GM23338 (cell line): ENCODE measurements at regions not wholly inside any gene's neighbourhood (a gene's known extent, or its start where the extent isn't known, plus 50 kb on each side); places are given as distances from the start of the nearest gene placed in this dataset.
A peak's percentile ranks its signal among the peaks of the same experiment; 100 is the strongest.
"Not testable (repeated sequence)": the region's sequence is repeated elsewhere in the genome, so short reads cannot be mapped to it uniquely, and the experiment has no call there.

Experiments
- ATAC-seq: fragments of 200-7000 bp; cut with Tn5 transposase; 3 replicates; pipeline ENCODE4 v1.9.1; 2020
- DNase-seq: peaks from one replicate; pipeline ENCODE4 v3.0.0-alpha.2; 2015; ENCODE audit warnings: low spot score
- H2AFZ ChIP-seq: fragments of 200-600 bp; sonication (generic); 2 replicates; pipeline ENCODE4 v1.8.0; 2016; ENCODE audit warnings: antibody characterized with exemption, mild to moderate bottlenecking, moderate library complexity
- H3F3A ChIP-seq: fragments of 200-600 bp; sonication (generic); replicated peaks from 2 replicates; pipeline ENCODE4 v1.8.0; 2017; ENCODE audit warnings: antibody characterized with exemption, mixed run types, low read depth
- H3K27ac ChIP-seq: fragments of 200-600 bp; sonication (generic); 2 replicates; pipeline ENCODE4 v1.6.1; 2016; ENCODE audit warnings: low read depth
- H3K27me3 ChIP-seq: fragments of 200-600 bp; sonication (generic); 2 replicates; pipeline ENCODE4 v1.8.0; 2016; ENCODE audit warnings: mild to moderate bottlenecking, mixed run types, moderate library complexity; ENCODE audit not compliant: insufficient read depth
- H3K36me3 ChIP-seq: fragments of 200-600 bp; sonication (generic); 2 replicates; pipeline ENCODE4 v1.8.0; 2016; ENCODE audit warnings: mild to moderate bottlenecking; ENCODE audit not compliant: insufficient read depth
- H3K4me1 ChIP-seq: fragments of 200-600 bp; sonication (generic); 2 replicates; pipeline ENCODE4 v1.8.0; 2016; ENCODE audit warnings: mild to moderate bottlenecking, moderate library complexity; ENCODE audit not compliant: insufficient read depth
- H3K4me2 ChIP-seq: fragments of 200-600 bp; sonication (generic); 2 replicates; pipeline ENCODE4 v1.7.1; 2017; ENCODE audit warnings: mixed run types
- H3K4me3 ChIP-seq: fragments of 200-600 bp; sonication (generic); 2 replicates; pipeline ENCODE4 v1.6.1; 2016; ENCODE audit warnings: mixed run types
- H3K79me2 ChIP-seq: fragments of 200-600 bp; sonication (generic); replicated peaks from 2 replicates; pipeline ENCODE4 v1.8.0; 2017; ENCODE audit warnings: mild to moderate bottlenecking; ENCODE audit not compliant: insufficient read depth
- H3K9me2 ChIP-seq: fragments of 200-600 bp; sonication (generic); 2 replicates; pipeline ENCODE4 v1.8.0; 2017; ENCODE audit not compliant: insufficient read depth
- H4K20me1 ChIP-seq: fragments of 200-600 bp; sonication (generic); replicated peaks from 2 replicates; pipeline ENCODE4 v1.8.0; 2017; ENCODE audit warnings: mild to moderate bottlenecking; ENCODE audit not compliant: insufficient read depth
- H3K27ac Mint-ChIP-seq: 2 replicates; pipeline ENCODE4 v1.8.0; 2020; ENCODE audit warnings: inconsistent platforms, mild to moderate bottlenecking, moderate library complexity, mixed read lengths
- H3K27me3 Mint-ChIP-seq: 3 replicates; pipeline ENCODE4 v1.8.0; 2022; ENCODE audit warnings: low read depth, mild to moderate bottlenecking, moderate library complexity, mixed read lengths, inconsistent platforms; ENCODE audit not compliant: insufficient read depth, poor library complexity
- H3K36me3 Mint-ChIP-seq: 3 replicates; pipeline ENCODE4 v1.8.0; 2021; ENCODE audit warnings: low read depth, mild to moderate bottlenecking, inconsistent platforms, moderate library complexity, mixed read lengths
- H3K4me1 Mint-ChIP-seq: 3 replicates; pipeline ENCODE4 v1.8.0; 2020; ENCODE audit warnings: mild to moderate bottlenecking, inconsistent platforms, mixed read lengths
- H3K4me3 Mint-ChIP-seq: 3 replicates; pipeline ENCODE4 v1.8.0; 2021; ENCODE audit warnings: moderate library complexity, mild to moderate bottlenecking, inconsistent platforms, mixed read lengths
- H3K9me3 Mint-ChIP-seq: 3 replicates; pipeline ENCODE4 v1.8.0; 2020; ENCODE audit warnings: moderate library complexity, mild to moderate bottlenecking, inconsistent platforms, mixed read lengths
- EZH2phosphoT487 ChIP-seq: fragments of 200-600 bp; sonication (generic); IDR thresholded peaks from one replicate; pipeline ENCODE4 v1.8.1; 2018; ENCODE audit warnings: antibody characterized with exemption; ENCODE audit not compliant: unreplicated experiment
- REST ChIP-seq: IDR thresholded peaks from one replicate; pipeline ENCODE4 v1.6.1; 2018; ENCODE audit warnings: antibody characterized with exemption; ENCODE audit not compliant: unreplicated experiment
- STAT1 ChIP-seq: IDR thresholded peaks from one replicate; pipeline ENCODE4 v1.6.1; 2016; ENCODE audit warnings: antibody characterized with exemption; ENCODE audit not compliant: unreplicated experiment
- TF ChIP-seq, protein P1 (sequence below), 2 experiments: fragments of 200-600 bp in 1 of 2; sonication (generic) in 1 of 2; conservative IDR thresholded peaks; 2 replicates each; pipeline versions ENCODE4 v1.5.1 to v1.6.1; 2016 to 2017; ENCODE audit warnings: antibody characterized with exemption in 2 of 2, low read depth in 2 of 2, mild to moderate bottlenecking in 2 of 2, moderate library complexity in 1 of 2

- TF ChIP-seq, protein P1, sequence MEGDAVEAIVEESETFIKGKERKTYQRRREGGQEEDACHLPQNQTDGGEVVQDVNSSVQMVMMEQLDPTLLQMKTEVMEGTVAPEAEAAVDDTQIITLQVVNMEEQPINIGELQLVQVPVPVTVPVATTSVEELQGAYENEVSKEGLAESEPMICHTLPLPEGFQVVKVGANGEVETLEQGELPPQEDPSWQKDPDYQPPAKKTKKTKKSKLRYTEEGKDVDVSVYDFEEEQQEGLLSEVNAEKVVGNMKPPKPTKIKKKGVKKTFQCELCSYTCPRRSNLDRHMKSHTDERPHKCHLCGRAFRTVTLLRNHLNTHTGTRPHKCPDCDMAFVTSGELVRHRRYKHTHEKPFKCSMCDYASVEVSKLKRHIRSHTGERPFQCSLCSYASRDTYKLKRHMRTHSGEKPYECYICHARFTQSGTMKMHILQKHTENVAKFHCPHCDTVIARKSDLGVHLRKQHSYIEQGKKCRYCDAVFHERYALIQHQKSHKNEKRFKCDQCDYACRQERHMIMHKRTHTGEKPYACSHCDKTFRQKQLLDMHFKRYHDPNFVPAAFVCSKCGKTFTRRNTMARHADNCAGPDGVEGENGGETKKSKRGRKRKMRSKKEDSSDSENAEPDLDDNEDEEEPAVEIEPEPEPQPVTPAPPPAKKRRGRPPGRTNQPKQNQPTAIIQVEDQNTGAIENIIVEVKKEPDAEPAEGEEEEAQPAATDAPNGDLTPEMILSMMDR (conservative IDR thresholded peaks at IDR 0.05; ENCODE audit: low read depth in 2 of 2) = peak; percentile 36 to 87
- not testable (repeated sequence) for H3K9me2 ChIP-seq, H2AFZ ChIP-seq, H3K4me3 ChIP-seq, H3K27me3 ChIP-seq, H3K4me1 Mint-ChIP-seq, H3K36me3 Mint-ChIP-seq, H3K9me3 Mint-ChIP-seq, H3K27me3 Mint-ChIP-seq, H4K20me1 ChIP-seq, H3K4me2 ChIP-seq, H3K27ac ChIP-seq, H3K36me3 ChIP-seq, H3K4me3 Mint-ChIP-seq, H3K27ac Mint-ChIP-seq, H3F3A ChIP-seq, H3K4me1 ChIP-seq, H3K79me2 ChIP-seq
- ATAC-seq (peak; percentile 97), DNase-seq (peak; percentile 30)
These were observed 115.2 kb upstream of the DUSP10 start for GRCh38 chr1:221857094-221857444.

DNA sequence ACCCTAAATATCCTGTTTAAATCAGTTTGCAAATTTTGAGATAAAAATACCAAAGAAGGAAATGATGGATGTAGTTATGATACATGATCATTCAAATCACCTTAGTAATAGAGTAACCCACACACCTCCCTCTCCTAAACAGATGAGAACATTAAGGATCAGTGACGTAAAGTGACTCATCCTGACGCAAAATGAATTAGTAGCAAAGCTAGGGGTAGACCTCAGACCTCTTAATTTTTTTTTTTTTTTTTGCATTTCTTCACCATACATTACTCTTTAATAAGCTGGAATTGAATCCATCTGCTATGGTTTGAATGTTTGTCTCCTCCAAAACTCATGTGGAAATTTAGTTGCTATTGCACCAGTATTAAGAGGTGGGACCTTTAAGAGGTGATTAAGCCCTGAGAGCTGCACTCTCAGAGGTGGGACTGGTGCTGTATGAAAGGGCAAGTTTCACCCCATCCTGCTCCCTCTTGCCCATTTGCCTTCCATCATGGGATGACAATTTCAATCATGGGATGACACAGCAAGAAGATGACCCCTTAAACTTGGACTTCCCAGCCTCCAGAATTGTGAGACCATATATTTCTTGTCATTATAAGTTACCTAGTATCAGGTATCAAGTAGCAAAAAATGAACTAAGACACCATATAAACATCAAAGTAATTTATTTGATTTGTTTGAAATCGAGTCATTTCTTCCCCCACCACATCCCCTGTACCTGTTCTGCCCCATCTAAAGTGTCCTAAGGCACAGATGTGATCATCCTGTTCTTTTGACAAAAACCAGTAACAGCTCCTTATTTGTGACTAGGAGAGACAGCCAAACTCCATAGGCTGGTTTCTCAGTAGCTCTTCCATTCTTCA is 114.6 kb upstream of the DUSP10 start:
- Histone ChIP-seq H3K4me3 (no peak overlapping the region), H2AFZ (no peak overlapping the region), H3K9me2 (no peaks in the 10 kb centered on the region), H3K36me3 (no peaks in the 10 kb centered on the region), H4K20me1 (no peaks in the 10 kb centered on the region), H3F3A (no peaks in the 10 kb centered on the region), H3K4me2 (no peak overlapping the region), H3K27ac (no peak overlapping the region), H3K79me2 (no peaks in the 10 kb centered on the region), H3K4me1 (no peaks in the 10 kb centered on the region), H3K27me3 (no peaks in the 10 kb centered on the region)
- H3K27me3 Mint-ChIP-seq = peaks cover 2% of the 10 kb centered on the region
- H3K27ac Mint-ChIP-seq = no peak overlapping the region
- ATAC-seq (no peak; the same call in 2 of the 3 replicates), DNase-seq (no peak)
- H3K4me1 Mint-ChIP-seq = no peaks in the 10 kb centered on the region
- H3K9me3 Mint-ChIP-seq = no peaks in the 10 kb centered on the region; the same call in 2 of the 3 replicates
- H3K4me3 Mint-ChIP-seq = no peak overlapping the region
- TF ChIP-seq EZH2phosphoT487 (no peak), STAT1 (no peak), REST (no peak)
- TF ChIP-seq, protein P1 (conservative IDR thresholded peaks at IDR 0.05; ENCODE audit: low read depth in 2 of 2) = no peak
- H3K36me3 Mint-ChIP-seq = no peaks in the 10 kb centered on the region
